ENCODE measurements at regions not wholly inside any gene's neighbourhood (a gene's known extent, or its start where the extent isn't known, plus 50 kb on each side); places are given as distances from the start of the nearest gene placed in this dataset.

DNA sequence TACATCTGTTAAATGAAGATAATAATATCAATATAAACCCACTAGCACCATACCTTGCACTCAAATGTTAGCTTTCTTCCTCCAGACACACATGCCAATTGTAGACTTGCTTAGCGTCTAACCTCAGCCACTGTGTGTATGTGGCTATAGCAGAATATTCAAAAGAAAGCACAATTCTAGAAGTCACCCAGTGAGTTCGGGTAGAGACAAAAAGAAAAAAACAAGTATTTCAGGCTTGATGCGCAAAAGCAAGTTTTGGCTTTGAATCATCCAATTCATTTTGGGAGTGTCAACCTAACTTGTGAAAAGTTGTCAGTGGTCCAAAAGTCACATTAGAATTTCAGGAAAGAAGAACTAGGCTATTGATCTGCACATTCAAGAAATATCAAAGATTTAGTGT lies 167.4 kb downstream of the PRELID2 start:
- Histone ChIP-seq H2AFZ (no peak overlapping the region), H3K27me3 (ENCODE audit: insufficient read depth) (no peaks in the 10 kb centered on the region)
- ATAC-seq: no peak

GRCh38 chr5:145666591-145666990 lies 168.6 kb downstream of the PRELID2 start:
- Mint-ChIP-seq H3K27ac (no peak overlapping the region), H3K36me3 (ENCODE audit: low read depth) (no peaks in the 10 kb centered on the region), H3K4me3 (no peak overlapping the region), H3K27me3 (ENCODE audit: insufficient read depth, low read depth, poor library complexity) (no peaks in the 10 kb centered on the region), H3K4me1 (peaks cover 5% of the 10 kb centered on the region; the same call in 2 of the 3 replicates), H3K9me3 (no peaks in the 10 kb centered on the region)
- H2AFZ ChIP-seq: no peak overlapping the region
- DNase-seq (ENCODE audit: low spot score): no peak
- H3K9me2 ChIP-seq (ENCODE audit: insufficient read depth): peaks cover 7% of the 10 kb centered on the region; the same call in 1 of the 2 replicates
- no peak for ATAC-seq
- H3K79me2 ChIP-seq (replicated peaks; ENCODE audit: insufficient read depth): no peaks in the 10 kb centered on the region
- no peaks in the 10 kb centered on the region for H3K27me3 ChIP-seq (ENCODE audit: insufficient read depth)
- H3K36me3 ChIP-seq (ENCODE audit: insufficient read depth): no peaks in the 10 kb centered on the region
- H3K4me1 ChIP-seq (ENCODE audit: insufficient read depth): no peaks in the 10 kb centered on the region
- H3K4me2 ChIP-seq: no peak overlapping the region
- H3F3A ChIP-seq (replicated peaks; ENCODE audit: low read depth): no peaks in the 10 kb centered on the region
- no peaks in the 10 kb centered on the region for H4K20me1 ChIP-seq (replicated peaks; ENCODE audit: insufficient read depth)
- no peak for TF ChIP-seq CREB1 (CRISPR knock-in tag; IDR thresholded peaks at IDR 0.05; ENCODE audit: low read depth)
- H3K4me3 ChIP-seq: no peak overlapping the region
- H3K27ac ChIP-seq (ENCODE audit: low read depth): no peak overlapping the region

More for the DNA sequence above, 167.4 kb downstream of the PRELID2 start:
- Histone ChIP-seq H3F3A (replicated peaks; ENCODE audit: low read depth) (no peaks in the 10 kb centered on the region), H3K27ac (ENCODE audit: low read depth) (no peak overlapping the region), H3K4me1 (ENCODE audit: insufficient read depth) (no peaks in the 10 kb centered on the region), H3K9me2 (ENCODE audit: insufficient read depth) (peaks cover 7% of the 10 kb centered on the region; the same call in 1 of the 2 replicates), H3K36me3 (ENCODE audit: insufficient read depth) (no peaks in the 10 kb centered on the region), H3K79me2 (replicated peaks; ENCODE audit: insufficient read depth) (no peaks in the 10 kb centered on the region), H4K20me1 (replicated peaks; ENCODE audit: insufficient read depth) (no peaks in the 10 kb centered on the region), H3K4me3 (no peak overlapping the region), H3K4me2 (no peak overlapping the region)
- Mint-ChIP-seq H3K9me3 (no peaks in the 10 kb centered on the region), H3K4me3 (no peak overlapping the region), H3K27me3 (ENCODE audit: insufficient read depth, low read depth, poor library complexity) (no peaks in the 10 kb centered on the region), H3K27ac (no peak overlapping the region), H3K36me3 (ENCODE audit: low read depth) (no peaks in the 10 kb centered on the region), H3K4me1 (peaks cover 5% of the 10 kb centered on the region; the same call in 2 of the 3 replicates)
- DNase-seq (ENCODE audit: low spot score): no peak
- TF ChIP-seq ZNF331 (CRISPR knock-in tag; IDR thresholded peaks at IDR 0.05; ENCODE audit: low read depth) (no peak), STAT1 (IDR thresholded peaks at IDR 0.05; ENCODE audit: unreplicated experiment) (no peak), ETS1 (IDR thresholded peaks at IDR 0.05) (no peak), POLR2AphosphoS5 (IDR thresholded peaks at IDR 0.05; ENCODE audit: low read depth) (no peak), ZNF114 (CRISPR knock-in tag; IDR thresholded peaks at IDR 0.05) (no peak)

DNA sequence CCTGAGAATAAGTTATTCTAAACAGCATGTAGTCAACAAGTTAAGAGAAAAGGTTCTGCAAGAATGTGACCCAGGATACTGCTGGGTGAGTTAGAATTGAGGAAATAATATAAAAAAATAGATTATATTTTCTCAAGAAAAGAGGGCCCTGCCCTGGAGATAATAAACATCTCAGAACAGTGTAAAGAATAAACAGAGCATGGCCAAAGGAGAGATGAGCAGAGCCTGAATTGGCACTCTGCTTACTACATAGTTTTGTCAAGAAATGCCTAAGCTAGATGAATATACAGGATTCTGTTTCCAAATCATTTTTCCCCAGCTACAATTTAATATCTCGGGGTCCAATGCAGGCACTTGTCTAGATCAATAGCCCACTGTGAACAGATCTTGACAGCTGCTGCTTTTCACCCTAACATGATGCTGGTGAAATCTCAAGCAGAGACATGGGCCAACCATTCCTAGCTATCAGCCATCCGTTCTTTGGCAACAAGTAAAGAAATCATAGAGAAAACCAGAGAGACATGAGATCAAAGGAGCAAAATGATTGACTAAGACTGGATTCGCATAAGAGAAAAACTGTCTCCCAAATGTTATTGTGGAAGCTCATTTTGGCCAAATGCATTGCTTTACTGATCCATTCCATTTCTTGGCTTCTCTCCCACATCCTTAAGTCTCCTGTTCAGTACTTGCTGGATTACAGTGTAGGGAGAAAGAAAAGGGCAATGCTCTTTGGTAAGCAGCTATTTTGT lies 173.2 kb downstream of the PRELID2 start:
- H3K36me3 Mint-ChIP-seq (ENCODE audit: low read depth): no peaks in the 10 kb centered on the region
- no peaks in the 10 kb centered on the region for H3K36me3 ChIP-seq (ENCODE audit: insufficient read depth)
- H4K20me1 ChIP-seq (replicated peaks; ENCODE audit: insufficient read depth): no peaks in the 10 kb centered on the region
- TF ChIP-seq CREB1 (CRISPR knock-in tag; IDR thresholded peaks at IDR 0.05; ENCODE audit: low read depth) (no peak), ETS1 (IDR thresholded peaks at IDR 0.05) (no peak), NANOG (IDR thresholded peaks at IDR 0.05; ENCODE audit: borderline replicate concordance) (no peak), POLR2AphosphoS5 (IDR thresholded peaks at IDR 0.05; ENCODE audit: low read depth) (no peak), ZNF114 (CRISPR knock-in tag; IDR thresholded peaks at IDR 0.05) (no peak), ZNF331 (CRISPR knock-in tag; IDR thresholded peaks at IDR 0.05; ENCODE audit: low read depth) (no peak)

More for the DNA sequence above, 173.2 kb downstream of the PRELID2 start:
- Mint-ChIP-seq H3K4me1 (peaks cover 5% of the 10 kb centered on the region; the same call in 2 of the 3 replicates), H3K4me3 (no peak overlapping the region), H3K27me3 (ENCODE audit: insufficient read depth, low read depth, poor library complexity) (no peaks in the 10 kb centered on the region), H3K9me3 (no peaks in the 10 kb centered on the region; the same call in 2 of the 3 replicates), H3K27ac (no peak overlapping the region)
- H3K27me3 ChIP-seq (ENCODE audit: insufficient read depth): no peaks in the 10 kb centered on the region
- H3K4me3 ChIP-seq: no peak overlapping the region
- H3F3A ChIP-seq (replicated peaks; ENCODE audit: low read depth): no peaks in the 10 kb centered on the region
- H3K27ac ChIP-seq (ENCODE audit: low read depth): no peak overlapping the region
- ATAC-seq (no peak), DNase-seq (ENCODE audit: low spot score) (no peak)
- H3K4me2 ChIP-seq: no peak overlapping the region
- peaks cover 7% of the 10 kb centered on the region; the same call in 1 of the 2 replicates for H3K9me2 ChIP-seq (ENCODE audit: insufficient read depth)
- H3K79me2 ChIP-seq (replicated peaks; ENCODE audit: insufficient read depth): no peaks in the 10 kb centered on the region
- H2AFZ ChIP-seq: no peak overlapping the region
- no peaks in the 10 kb centered on the region for H3K4me1 ChIP-seq (ENCODE audit: insufficient read depth)

Data from GM23338 (cell line).